OCI-LY1 (cell line): ENCODE measurements at regions not wholly inside any gene's neighbourhood (a gene's known extent, or its start where the extent isn't known, plus 50 kb on each side); places are given as distances from the start of the nearest gene placed in this dataset.

ENCODE experiments used
- EZH2 ChIP-seq: fragments of 200-600 bp; sonication (generic), shearing (Covaris generic); IDR thresholded peaks from 2 replicates; pipeline ENCODE4 v1.8.0; 2017; ENCODE audit warnings: borderline replicate concordance, mixed run types, mild to moderate bottlenecking, antibody characterized with exemption, low read length, moderate library complexity, mixed read lengths
- TF ChIP-seq, protein P1 (sequence below): fragments of 200-600 bp; sonication (generic), shearing (Covaris generic); IDR thresholded peaks from 2 replicates; pipeline ENCODE4 v1.5.1; 2017; ENCODE audit warnings: mild to moderate bottlenecking, antibody characterized with exemption, low read length, moderate library complexity, mixed read lengths

DNA sequence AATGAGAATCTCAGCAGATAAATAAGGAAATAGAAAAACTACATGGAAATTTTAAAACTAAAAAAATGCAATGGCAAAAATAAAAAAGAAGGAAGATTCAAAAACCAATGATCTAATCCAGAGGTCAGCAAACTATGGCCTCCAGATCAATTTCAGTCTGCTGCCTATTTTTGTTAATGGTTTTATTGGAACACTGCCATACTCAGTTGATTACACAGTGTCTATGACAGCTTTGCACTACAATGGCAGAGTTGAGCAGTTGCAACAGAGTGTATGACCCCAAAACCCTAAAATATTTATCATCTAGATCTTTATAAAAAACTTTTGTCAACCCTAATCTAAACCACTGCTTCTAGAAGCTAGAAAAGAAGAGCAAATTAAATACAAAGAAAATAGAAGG is 170.3 kb downstream of the RAB28 start:
- TF ChIP-seq, protein P1, sequence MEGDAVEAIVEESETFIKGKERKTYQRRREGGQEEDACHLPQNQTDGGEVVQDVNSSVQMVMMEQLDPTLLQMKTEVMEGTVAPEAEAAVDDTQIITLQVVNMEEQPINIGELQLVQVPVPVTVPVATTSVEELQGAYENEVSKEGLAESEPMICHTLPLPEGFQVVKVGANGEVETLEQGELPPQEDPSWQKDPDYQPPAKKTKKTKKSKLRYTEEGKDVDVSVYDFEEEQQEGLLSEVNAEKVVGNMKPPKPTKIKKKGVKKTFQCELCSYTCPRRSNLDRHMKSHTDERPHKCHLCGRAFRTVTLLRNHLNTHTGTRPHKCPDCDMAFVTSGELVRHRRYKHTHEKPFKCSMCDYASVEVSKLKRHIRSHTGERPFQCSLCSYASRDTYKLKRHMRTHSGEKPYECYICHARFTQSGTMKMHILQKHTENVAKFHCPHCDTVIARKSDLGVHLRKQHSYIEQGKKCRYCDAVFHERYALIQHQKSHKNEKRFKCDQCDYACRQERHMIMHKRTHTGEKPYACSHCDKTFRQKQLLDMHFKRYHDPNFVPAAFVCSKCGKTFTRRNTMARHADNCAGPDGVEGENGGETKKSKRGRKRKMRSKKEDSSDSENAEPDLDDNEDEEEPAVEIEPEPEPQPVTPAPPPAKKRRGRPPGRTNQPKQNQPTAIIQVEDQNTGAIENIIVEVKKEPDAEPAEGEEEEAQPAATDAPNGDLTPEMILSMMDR: no peak
- no peak for TF ChIP-seq EZH2
